CD4-positive, alpha-beta T cell (primary cell): ENCODE measurements at regions not wholly inside any gene's neighbourhood (a gene's known extent, or its start where the extent isn't known, plus 50 kb on each side); places are given as distances from the start of the nearest gene placed in this dataset.

Experiments
- ATAC-seq: fragments of 200-7000 bp; cut with Tn5 transposase; one replicate; pipeline ENCODE4 v1.10.0; 2022; ENCODE audit warnings: mild to moderate bottlenecking; ENCODE audit not compliant: poor library complexity
- CTCF ChIA-PET: fragments of 350-600 bp; sonication (Branson Sonifier 250); formaldehyde crosslinking; loops from one replicate; lab custom pipeline; 2021; ENCODE audit warnings: antibody characterized with exemption, inconsistent platforms; lab: Charles Lee
- POLR2A ChIA-PET: fragments of 350-600 bp; sonication (Branson Sonifier 250); formaldehyde crosslinking; loops from one replicate; lab custom pipeline; 2021; ENCODE audit warnings: antibody characterized with exemption, inconsistent platforms; lab: Charles Lee
- DNase-seq, 14 experiments: peaks; one replicate each; pipeline ENCODE4 v3.0.0-alpha.2; 2013 to 2020; ENCODE audit warnings: mixed read lengths in 2 of 14
- H3K27ac ChIP-seq, 2 donors: one replicate each; pipeline versions ENCODE4 v1.5.1 to v1.7.0; 2013; ENCODE audit warnings: low read length in 2 of 2, low read depth in 1 of 2, mild to moderate bottlenecking in 1 of 2
- H3K27me3 ChIP-seq, 2 experiments: 1 replicate in 1 of 2; 2 replicates in 1 of 2; pipeline versions ENCODE4 v1.6.1 to v1.7.0; 2013; ENCODE audit warnings: low read length in 2 of 2, control low read depth in 1 of 2, mild to moderate bottlenecking in 1 of 2, moderate library complexity in 1 of 2; ENCODE audit not compliant: insufficient read depth in 2 of 2, control insufficient read depth in 1 of 2
- H3K36me3 ChIP-seq: one replicate; pipeline ENCODE4 v1.6.1; 2013; ENCODE audit warnings: low read length, control low read depth; ENCODE audit not compliant: insufficient read depth
- H3K4me1 ChIP-seq: one replicate; pipeline ENCODE4 v1.6.1; 2013; ENCODE audit warnings: low read length, control low read depth; ENCODE audit not compliant: insufficient read depth
- H3K4me3 ChIP-seq: one replicate; pipeline ENCODE4 v1.5.1; 2013; ENCODE audit warnings: mild to moderate bottlenecking, low read length, moderate library complexity
- H3K9me3 ChIP-seq, 2 experiments: 1 replicate in 1 of 2; 2 replicates in 1 of 2; pipeline versions ENCODE4 v1.6.1 to v1.7.0; 2013; ENCODE audit warnings: low read length in 2 of 2, mild to moderate bottlenecking in 2 of 2, control low read depth in 1 of 2, moderate library complexity in 1 of 2; ENCODE audit not compliant: control insufficient read depth in 1 of 2, insufficient read depth in 1 of 2
- H3K27ac Mint-ChIP-seq: one replicate; pipeline ENCODE4 v1.8.0; 2020; ENCODE audit warnings: mixed read lengths
- H3K27me3 Mint-ChIP-seq: one replicate; pipeline ENCODE4 v1.8.0; 2021; ENCODE audit warnings: mixed read lengths
- H3K36me3 Mint-ChIP-seq: one replicate; pipeline ENCODE4 v1.8.0; 2021; ENCODE audit warnings: low read depth, mixed read lengths
- H3K4me1 Mint-ChIP-seq: one replicate; pipeline ENCODE4 v1.8.0; 2021; ENCODE audit warnings: low read depth, mixed read lengths
- H3K4me3 Mint-ChIP-seq: one replicate; pipeline ENCODE4 v1.8.0; 2020; ENCODE audit warnings: mild to moderate bottlenecking, mixed read lengths
- H3K9me3 Mint-ChIP-seq: one replicate; pipeline ENCODE4 v1.8.0; 2020; ENCODE audit warnings: mixed read lengths
- CTCF ChIP-seq: fragments of 200-600 bp; IDR thresholded peaks from one replicate; pipeline ENCODE4 v1.8.0; 2022; ENCODE audit warnings: antibody characterized with exemption, mild to moderate bottlenecking
- intact Hi-C, 2 experiments: fragments of 100-400 bp; cut with DNase I in 1 of 2; cut with micrococcal nuclease in 1 of 2; formaldehyde crosslinking; loops; one replicate each; pipeline versions ENCODE4 v1.15.1 to v1.9.0; 2023 to 2025; cut with DNase I, micrococcal nuclease

- CTCF ChIA-PET = no interaction called here
- Mint-ChIP-seq H3K27me3 (no peaks in the 10 kb centered on the region), H3K9me3 (peaks cover 3% of the 10 kb centered on the region), H3K4me3 (no peak overlapping the region), H3K4me1 (no peaks in the 10 kb centered on the region), H3K27ac (no peak overlapping the region), H3K36me3 (no peaks in the 10 kb centered on the region)
- H3K9me3 ChIP-seq = peaks cover 0 to 8% of the 10 kb centered on the region in 2 experiments
- ATAC-seq = no peak
- no peaks in the 10 kb centered on the region for H3K27me3 ChIP-seq
- no peak overlapping the region for H3K27ac ChIP-seq
- H3K4me1 ChIP-seq = no peaks in the 10 kb centered on the region
- no peak overlapping the region for H3K4me3 ChIP-seq
- intact Hi-C loops = no loop called here
- H3K36me3 ChIP-seq = no peaks in the 10 kb centered on the region
- no peak for DNase-seq
- POLR2A ChIA-PET = no interaction called here
- TF ChIP-seq CTCF = no peak
Observed at GRCh38 chr7:15848362-15848761, 161.9 kb upstream of the MEOX2 start.

GRCh38 chr7:15845868-15846267 is 159.4 kb upstream of the MEOX2 start:
- Histone ChIP-seq H3K36me3 (no peaks in the 10 kb centered on the region), H3K4me1 (no peaks in the 10 kb centered on the region), H3K4me3 (no peak overlapping the region), H3K9me3 (peaks cover 0 to 10% of the 10 kb centered on the region in 2 experiments), H3K27me3 (no peaks in the 10 kb centered on the region), H3K27ac (no peak overlapping the region)
- no peaks in the 10 kb centered on the region for H3K4me1 Mint-ChIP-seq
- ATAC-seq = no peak
- intact Hi-C loops = no loop called here
- no peak overlapping the region for H3K4me3 Mint-ChIP-seq
- no peak overlapping the region for H3K27ac Mint-ChIP-seq
- no peaks in the 10 kb centered on the region for H3K27me3 Mint-ChIP-seq
- ChIA-PET CTCF (no interaction called here), POLR2A (no interaction called here)
- H3K36me3 Mint-ChIP-seq = no peaks in the 10 kb centered on the region
- no peak for DNase-seq
- H3K9me3 Mint-ChIP-seq = peaks cover 3% of the 10 kb centered on the region
- no peak for TF ChIP-seq CTCF

GRCh38 chr7:15845461-15845860 is 159.0 kb upstream of the MEOX2 start:
- no peak for TF ChIP-seq CTCF
- H3K36me3 Mint-ChIP-seq = no peaks in the 10 kb centered on the region
- Histone ChIP-seq H3K27ac (no peak overlapping the region), H3K36me3 (no peaks in the 10 kb centered on the region), H3K4me1 (no peaks in the 10 kb centered on the region), H3K27me3 (no peaks in the 10 kb centered on the region), H3K9me3 (peaks cover 0 to 10% of the 10 kb centered on the region in 2 experiments), H3K4me3 (no peak overlapping the region)
- intact Hi-C loops = no loop called here
- CTCF ChIA-PET = no interaction called here
- H3K27me3 Mint-ChIP-seq = no peaks in the 10 kb centered on the region
- H3K9me3 Mint-ChIP-seq = peaks cover 3% of the 10 kb centered on the region
- POLR2A ChIA-PET = no interaction called here
- DNase-seq (no peak), ATAC-seq (no peak)
- H3K27ac Mint-ChIP-seq = no peak overlapping the region
- no peaks in the 10 kb centered on the region for H3K4me1 Mint-ChIP-seq
- H3K4me3 Mint-ChIP-seq = no peak overlapping the region
